ENCODE measurements at regions not wholly inside any gene's neighbourhood (a gene's known extent, or its start where the extent isn't known, plus 50 kb on each side); places are given as distances from the start of the nearest gene placed in this dataset.

DNA sequence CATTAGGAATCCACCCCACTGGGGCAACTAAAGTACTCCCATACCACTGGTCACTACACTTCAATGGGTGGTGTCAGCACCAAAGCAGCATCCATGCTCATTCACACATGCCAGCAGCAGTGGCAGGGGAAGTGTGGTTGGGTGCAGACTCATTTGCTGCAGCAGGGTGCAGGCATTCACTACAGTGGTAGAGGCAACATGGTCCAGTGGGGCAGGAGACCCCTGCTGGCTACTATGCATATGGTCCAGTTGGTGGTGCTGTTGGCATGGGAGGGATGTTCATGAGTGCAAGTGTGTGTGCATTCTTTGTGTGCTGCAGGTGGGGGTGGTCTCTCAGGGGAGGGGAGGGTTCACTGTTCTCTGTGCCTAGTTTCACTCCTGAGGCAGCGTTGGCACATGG is 908.4 kb upstream of the NOVA1 start:
- ATAC-seq (ENCODE audit: insufficient read depth, low FRiP score) = no peak
- peaks cover 0 to 14% (median 6%) of the 10 kb centered on the region in 4 donors for H3K9me3 ChIP-seq (ENCODE audit: control insufficient read depth in 4 of 4, insufficient read depth in 3 of 4, low read length in 3 of 4)
- H3K27ac ChIP-seq (ENCODE audit: low read depth in 1 of 2, low read length in 1 of 2) = no peak overlapping the region
- 79 to 93% methylated on average over 1 of the region's 1 CpG for WGBS, 2 donors
- H3K27me3 ChIP-seq (ENCODE audit: control insufficient read depth in 3 of 3, insufficient read depth in 3 of 3, low read length in 2 of 3) = no peaks in the 10 kb centered on the region
- TF ChIP-seq CTCF (IDR thresholded peaks at IDR 0.05; ENCODE audit: control extremely low read depth, extremely low read depth) = no peak
- DNase-seq = no peak
- H3K36me3 ChIP-seq (ENCODE audit: control insufficient read depth in 4 of 4, insufficient read depth in 4 of 4, low read length in 4 of 4) = no peaks in the 10 kb centered on the region
- H3K4me3 ChIP-seq = no peak overlapping the region
- no peaks in the 10 kb centered on the region for H3K4me1 ChIP-seq (ENCODE audit: control insufficient read depth in 5 of 5, insufficient read depth in 5 of 5, low read length in 5 of 5)
- no peak overlapping the region for H3K9ac ChIP-seq (ENCODE audit: insufficient read depth in 1 of 2, low read length in 2 of 2)

- ATAC-seq (ENCODE audit: insufficient read depth, low FRiP score) (no peak), DNase-seq (peak in 1 of 3 donors; percentile 12)
- Histone ChIP-seq H3K9me3 (ENCODE audit: control insufficient read depth in 4 of 4, insufficient read depth in 3 of 4, low read length in 3 of 4) (peaks cover 0 to 3% (median 0%) of the 10 kb centered on the region in 4 donors), H3K9ac (ENCODE audit: insufficient read depth in 1 of 2, low read length in 2 of 2) (no peak overlapping the region), H3K4me3 (no peak overlapping the region), H3K27ac (ENCODE audit: low read depth in 1 of 2, low read length in 1 of 2) (no peak overlapping the region), H3K4me1 (ENCODE audit: control insufficient read depth in 5 of 5, insufficient read depth in 5 of 5, low read length in 5 of 5) (no peaks in the 10 kb centered on the region), H3K36me3 (ENCODE audit: control insufficient read depth in 4 of 4, insufficient read depth in 4 of 4, low read length in 4 of 4) (no peaks in the 10 kb centered on the region), H3K27me3 (ENCODE audit: control insufficient read depth in 3 of 3, insufficient read depth in 3 of 3, low read length in 2 of 3) (no peaks in the 10 kb centered on the region)
- 2 to 8% methylated on average over 1 of the region's 1 CpG for WGBS, 2 donors
- no peak for TF ChIP-seq CTCF (IDR thresholded peaks at IDR 0.05; ENCODE audit: control extremely low read depth, extremely low read depth)
Observed at GRCh38 chr14:27528328-27528727, 930.5 kb upstream of the NOVA1 start.

DNA sequence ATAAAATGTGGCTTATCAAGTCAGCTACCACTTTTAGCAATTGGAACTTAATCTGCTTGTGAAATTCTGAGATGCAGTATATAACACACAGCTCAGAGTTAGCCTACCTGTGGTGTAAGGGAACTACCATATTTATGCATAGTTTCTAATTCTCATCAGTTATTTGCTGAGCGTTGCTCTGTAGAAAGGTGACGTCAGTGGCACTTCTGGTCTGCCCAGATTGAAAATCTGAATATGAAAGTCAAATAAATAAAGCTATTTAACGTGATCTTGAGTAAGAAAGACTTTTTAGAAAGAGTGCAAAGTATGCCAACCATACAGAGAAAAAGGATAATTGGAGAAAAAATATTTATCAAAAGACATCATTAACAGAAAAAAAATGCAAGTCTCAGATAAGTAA is 938.9 kb upstream of the NOVA1 start:
- DNase-seq = no peak
- H3K9me3 ChIP-seq (ENCODE audit: control insufficient read depth in 4 of 4, insufficient read depth in 3 of 4, low read length in 3 of 4) = no peaks in the 10 kb centered on the region
- no peaks in the 10 kb centered on the region for H3K27me3 ChIP-seq (ENCODE audit: control insufficient read depth in 3 of 3, insufficient read depth in 3 of 3, low read length in 2 of 3)
- ATAC-seq (ENCODE audit: insufficient read depth, low FRiP score) = no peak
- TF ChIP-seq CTCF (IDR thresholded peaks at IDR 0.05; ENCODE audit: control extremely low read depth, extremely low read depth) = no peak
- no peak overlapping the region for H3K27ac ChIP-seq (ENCODE audit: low read depth in 1 of 2, low read length in 1 of 2)
- no peak overlapping the region for H3K9ac ChIP-seq (ENCODE audit: insufficient read depth in 1 of 2, low read length in 2 of 2)
- no peaks in the 10 kb centered on the region for H3K4me1 ChIP-seq (ENCODE audit: control insufficient read depth in 5 of 5, insufficient read depth in 5 of 5, low read length in 5 of 5)
- no peaks in the 10 kb centered on the region for H3K36me3 ChIP-seq (ENCODE audit: control insufficient read depth in 4 of 4, insufficient read depth in 4 of 4, low read length in 4 of 4)
- 70 to 79% methylated on average over 3 of the region's 3 CpGs for WGBS, 2 donors
- H3K4me3 ChIP-seq = no peak overlapping the region

DNA sequence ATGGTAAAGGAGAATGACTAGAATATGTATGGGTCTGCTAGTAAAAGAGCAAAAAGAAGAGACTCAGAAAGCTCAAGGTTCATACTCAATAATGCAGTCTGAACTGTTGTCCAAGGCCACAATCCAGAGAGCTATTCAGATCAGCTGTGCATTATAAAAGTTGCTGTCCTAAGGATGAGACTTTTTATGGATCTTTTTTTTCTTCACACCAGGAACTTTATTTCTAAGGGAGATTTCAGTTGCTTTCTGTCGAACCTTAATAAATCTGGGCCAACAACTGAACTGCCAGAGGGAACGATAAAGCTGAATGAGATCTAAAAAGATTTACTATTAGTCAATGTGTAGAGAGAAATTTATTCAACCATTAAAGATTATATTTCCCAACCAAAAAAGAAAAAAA is 948.3 kb upstream of the NOVA1 start:
- no peaks in the 10 kb centered on the region for H3K27me3 ChIP-seq (ENCODE audit: control insufficient read depth in 3 of 3, insufficient read depth in 3 of 3, low read length in 2 of 3)
- no peak overlapping the region for H3K27ac ChIP-seq (ENCODE audit: low read depth in 1 of 2, low read length in 1 of 2)
- H3K4me1 ChIP-seq (ENCODE audit: control insufficient read depth in 5 of 5, insufficient read depth in 5 of 5, low read length in 5 of 5) = no peaks in the 10 kb centered on the region
- no peaks in the 10 kb centered on the region for H3K36me3 ChIP-seq (ENCODE audit: control insufficient read depth in 4 of 4, insufficient read depth in 4 of 4, low read length in 4 of 4)
- 78 to 88% methylated on average over 2 of the region's 2 CpGs for WGBS, 2 donors
- H3K4me3 ChIP-seq = no peak overlapping the region
- H3K9me3 ChIP-seq (ENCODE audit: control insufficient read depth in 4 of 4, insufficient read depth in 3 of 4, low read length in 3 of 4) = peaks cover 0 to 2% (median 0%) of the 10 kb centered on the region in 4 donors
- no peak for TF ChIP-seq CTCF (IDR thresholded peaks at IDR 0.05; ENCODE audit: control extremely low read depth, extremely low read depth)
- H3K9ac ChIP-seq (ENCODE audit: insufficient read depth in 1 of 2, low read length in 2 of 2) = no peak overlapping the region
- ATAC-seq (ENCODE audit: insufficient read depth, low FRiP score) (no peak), DNase-seq (no peak)

All from lung (tissue), 11 donors.